GM21529 (cell line): ENCODE measurements at regions not wholly inside any gene's neighbourhood (a gene's known extent, or its start where the extent isn't known, plus 50 kb on each side); places are given as distances from the start of the nearest gene placed in this dataset.
A peak's percentile ranks its signal among the peaks of the same experiment; 100 is the strongest.
"Not testable (repeated sequence)": the region's sequence is repeated elsewhere in the genome, so short reads cannot be mapped to it uniquely, and the experiment has no call there.

Experiments used
- ATAC-seq: cut with Tn5 transposase; IDR thresholded peaks from one replicate; pipeline ENCODE4 v1.9.1; 2021; ENCODE audit not compliant: unreplicated experiment

DNA sequence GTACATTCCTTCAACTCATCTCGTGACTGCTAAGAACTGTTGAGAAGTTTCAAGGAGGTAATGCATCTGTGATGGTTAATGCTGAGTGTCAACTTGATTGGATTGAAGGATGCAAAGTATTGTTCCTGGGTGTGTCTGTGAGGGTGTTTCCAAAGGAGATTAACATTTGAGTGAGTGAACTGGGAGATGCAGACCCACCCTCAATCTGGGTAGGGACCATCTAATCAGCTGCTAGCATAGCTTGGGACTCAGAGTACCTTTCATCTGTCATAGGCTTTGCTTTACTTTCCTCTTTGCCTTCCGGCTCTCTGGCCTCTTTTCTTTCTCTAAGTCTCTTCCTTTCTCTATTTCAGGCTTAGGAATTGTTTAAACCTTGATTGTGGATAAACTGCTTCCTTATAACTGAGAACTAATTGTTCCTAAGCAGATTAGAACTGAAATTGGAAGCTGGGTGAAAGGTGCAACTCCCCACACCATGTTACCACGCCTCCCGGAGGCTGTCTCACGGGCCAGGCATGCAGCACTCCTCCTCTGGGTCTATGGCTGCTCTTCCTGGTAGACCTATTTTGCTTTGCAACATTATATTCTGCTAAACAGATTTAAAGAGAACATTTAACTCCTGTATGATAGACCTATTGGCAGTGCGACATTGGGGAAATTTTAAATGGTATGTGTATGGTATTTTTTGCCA is 298.2 kb downstream of the CCSER2 start:
- no peak for ATAC-seq

DNA sequence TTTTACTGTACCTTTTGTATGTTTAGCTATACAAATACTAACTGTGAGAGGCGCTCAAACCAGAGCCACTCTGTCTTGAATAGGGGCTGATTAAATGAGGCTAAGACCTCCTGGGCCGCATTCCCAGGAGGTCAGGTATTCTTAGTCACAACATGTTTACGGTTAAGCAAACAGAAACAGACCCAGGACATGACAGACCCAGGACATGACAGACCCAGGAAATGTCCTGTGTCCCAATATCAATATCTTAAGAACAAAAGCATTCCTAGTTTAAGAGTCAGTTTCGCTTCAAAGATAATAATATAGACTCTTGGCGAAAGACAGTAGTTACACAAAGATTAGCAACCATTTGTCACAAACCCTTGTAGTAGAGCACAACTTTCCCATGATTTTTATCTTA is 304.5 kb downstream of the CCSER2 start:
- no peak for ATAC-seq

GRCh38 chr10:84634636-84635035 is 306.2 kb downstream of the CCSER2 start:
- no peak for ATAC-seq

DNA sequence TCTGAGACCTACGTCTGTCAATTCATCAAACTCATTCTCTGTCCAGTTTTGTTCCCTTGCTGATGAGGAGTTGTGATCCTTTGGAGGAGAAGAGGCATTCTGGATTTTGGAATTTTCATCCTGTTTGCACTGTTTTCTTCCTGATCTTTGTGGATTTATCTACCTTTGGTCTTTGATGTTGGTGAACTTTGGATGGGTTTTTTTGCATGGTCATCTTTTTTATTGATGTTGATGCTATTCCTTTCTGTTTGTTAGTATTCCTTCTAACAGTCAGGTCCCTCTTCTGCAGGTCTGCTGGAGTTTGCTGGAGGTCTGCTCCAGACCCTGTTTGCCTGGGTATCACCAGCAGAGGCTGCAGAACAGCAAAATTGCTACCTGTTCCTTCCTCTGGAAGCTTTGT is 322.2 kb downstream of the CCSER2 start:
- ATAC-seq, result not testable (repeated sequence)

GRCh38 chr10:84654671-84655070 is 326.3 kb downstream of the CCSER2 start:
- peak; percentile 86 for ATAC-seq

GRCh38 chr10:84659027-84659426 is 330.6 kb downstream of the CCSER2 start:
- ATAC-seq, result no peak

GRCh38 chr10:84659497-84660439 is 331.4 kb downstream of the CCSER2 start:
- no peak for ATAC-seq

DNA sequence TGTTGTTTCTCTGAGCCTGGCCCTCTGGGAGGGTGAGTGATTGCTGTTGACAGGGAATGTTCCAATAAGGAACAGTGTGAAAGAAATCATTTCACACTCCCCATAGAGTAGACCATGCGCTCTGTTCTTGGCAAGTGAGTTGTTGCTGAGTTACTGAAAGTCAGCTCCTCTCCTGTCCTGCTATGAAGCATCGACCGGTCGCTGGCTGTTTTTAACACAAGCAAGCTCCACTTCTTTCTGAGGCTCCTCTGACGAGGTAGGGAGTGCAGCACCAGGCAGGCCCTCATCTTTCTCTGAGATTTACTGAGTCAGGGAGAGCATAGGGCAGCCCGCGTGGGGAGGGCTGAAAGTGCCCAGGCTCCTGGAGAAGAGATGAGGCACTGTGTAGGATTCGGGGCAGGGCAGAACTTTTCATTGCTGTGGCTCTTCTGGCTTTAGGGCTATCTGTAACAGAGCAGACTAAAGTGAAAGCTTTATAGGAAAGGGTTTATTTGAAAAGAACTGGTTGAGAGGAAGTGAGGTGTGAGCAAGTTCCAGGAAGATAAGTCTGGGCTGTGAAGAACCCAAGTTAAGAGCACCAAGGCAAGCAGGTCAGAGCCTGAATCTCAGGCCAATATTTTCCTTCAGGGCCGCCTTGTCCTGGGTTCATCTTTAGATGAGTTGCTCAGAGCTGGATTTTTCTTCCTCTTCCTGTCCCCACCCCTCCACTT is 332.2 kb downstream of the CCSER2 start:
- ATAC-seq, result no peak

- no peak for ATAC-seq
These were observed 336.8 kb downstream of the CCSER2 start for GRCh38 chr10:84665211-84665610.

DNA sequence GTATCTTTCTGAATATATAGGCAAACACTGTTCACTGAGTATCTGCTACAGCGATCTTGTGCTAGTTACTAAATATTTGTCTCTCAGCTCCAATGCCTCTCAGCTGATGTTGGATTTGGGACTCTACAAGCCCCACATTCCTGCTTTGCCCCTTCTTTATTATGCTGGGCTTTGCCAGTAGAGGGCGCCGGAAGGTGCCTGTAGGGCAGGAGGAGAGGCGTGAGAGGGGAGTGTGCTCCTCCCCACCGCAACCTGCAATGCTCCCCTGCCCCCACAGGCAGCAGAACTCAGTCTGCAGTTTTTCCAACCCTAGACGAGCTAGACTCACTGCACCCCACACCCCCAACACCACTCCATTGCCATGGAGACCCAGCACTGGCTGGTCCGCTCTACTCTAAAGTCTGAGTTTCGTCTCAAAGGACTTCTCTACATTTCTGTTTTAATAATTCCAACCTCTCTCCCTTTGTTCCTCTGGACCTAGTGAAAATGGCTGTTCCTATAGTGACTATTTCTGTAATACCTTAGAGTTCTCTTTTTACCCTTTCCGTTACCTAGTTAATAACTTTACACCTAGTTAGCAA is 337.6 kb downstream of the CCSER2 start:
- ATAC-seq, result peak; percentile 76

DNA sequence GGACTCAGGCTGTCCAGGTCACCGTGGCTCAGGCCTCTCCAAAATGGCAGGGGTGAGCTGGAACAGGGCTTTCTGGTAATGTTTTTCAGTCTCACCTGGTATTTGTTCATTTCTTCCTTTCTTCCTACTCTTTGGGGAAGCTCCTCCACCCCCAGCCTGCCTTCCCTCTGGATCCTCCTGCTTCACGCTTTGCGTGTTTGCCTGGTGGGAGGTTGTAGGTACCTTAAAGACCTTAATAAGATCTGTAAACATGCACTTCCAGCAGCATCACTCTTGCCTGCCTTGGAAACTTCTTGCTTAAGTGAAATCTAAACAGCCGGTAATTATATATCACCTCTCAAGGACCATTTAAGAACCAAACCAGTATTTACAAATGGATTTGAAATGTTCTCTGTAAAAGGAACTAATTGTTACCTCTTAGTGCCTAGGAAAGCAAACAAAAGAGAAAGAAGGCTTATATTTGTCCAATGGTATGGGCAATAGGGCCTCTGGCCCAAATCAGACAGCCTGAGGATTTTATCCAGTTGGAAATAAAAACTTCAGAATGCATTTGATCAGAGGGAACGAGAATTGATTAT is 339.9 kb downstream of the CCSER2 start:
- ATAC-seq, result no peak

- ATAC-seq, result no peak
These were observed 346.7 kb downstream of the CCSER2 start for GRCh38 chr10:84675060-84675459.

GRCh38 chr10:84676536-84676935 is 348.1 kb downstream of the CCSER2 start:
- ATAC-seq, result no peak

GRCh38 chr10:84681781-84682180 is 353.4 kb downstream of the CCSER2 start:
- ATAC-seq, result no peak

DNA sequence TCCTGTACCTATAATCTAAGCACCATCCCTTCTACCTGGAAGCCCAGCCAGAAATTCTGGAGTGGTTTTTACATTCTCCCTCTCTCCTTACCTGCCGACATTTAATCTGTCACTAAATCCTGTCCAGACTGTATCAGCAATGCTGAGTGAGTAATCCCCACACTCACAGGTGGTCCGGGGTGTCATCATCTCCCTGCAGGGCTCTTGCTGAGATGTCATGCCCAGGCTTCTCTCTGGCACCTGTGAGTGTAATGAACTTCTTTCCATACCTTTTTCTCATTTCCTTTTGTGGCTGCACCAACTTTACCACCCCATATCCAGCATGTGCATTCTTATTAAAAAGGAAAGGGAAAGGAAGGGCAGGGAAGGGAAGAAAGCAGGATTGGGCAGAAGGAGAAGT is 355.2 kb downstream of the CCSER2 start:
- ATAC-seq, result no peak

DNA sequence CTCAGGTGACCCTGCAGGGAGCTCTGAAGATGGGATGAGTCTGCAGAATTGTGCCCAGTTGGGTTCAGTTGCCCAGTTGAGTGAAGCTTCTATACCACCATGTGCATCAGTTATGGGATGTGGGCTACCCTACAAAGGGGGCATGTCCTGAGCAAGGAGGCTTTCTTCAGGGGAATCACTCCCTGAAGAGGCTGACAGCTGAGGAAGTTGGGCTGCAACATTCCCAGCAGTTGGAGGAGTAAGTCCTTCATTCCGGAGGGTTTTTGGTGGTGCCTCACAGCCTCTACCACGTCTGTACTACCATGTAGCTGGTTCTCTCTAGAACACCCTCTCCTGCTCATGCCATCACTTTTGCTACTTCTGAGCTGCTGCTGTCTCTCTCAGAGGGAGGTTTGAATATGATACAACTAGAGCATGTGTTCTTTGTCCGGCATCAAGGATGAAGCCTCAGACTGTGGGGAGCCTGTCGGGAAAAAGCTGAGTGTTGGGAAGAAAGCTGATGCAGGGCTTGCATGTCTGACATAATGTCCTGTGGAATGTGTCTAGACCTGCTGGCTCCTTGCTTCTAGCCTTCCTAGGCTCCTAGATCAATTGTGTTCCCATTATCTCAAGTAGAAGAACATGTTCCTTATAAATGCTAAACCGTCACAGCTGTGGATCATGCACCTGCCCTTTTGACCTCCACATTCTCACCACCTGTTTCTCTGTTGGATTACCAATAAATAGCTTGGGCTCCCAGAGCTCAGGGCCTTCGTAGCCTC is 355.8 kb downstream of the CCSER2 start:
- no peak for ATAC-seq

DNA sequence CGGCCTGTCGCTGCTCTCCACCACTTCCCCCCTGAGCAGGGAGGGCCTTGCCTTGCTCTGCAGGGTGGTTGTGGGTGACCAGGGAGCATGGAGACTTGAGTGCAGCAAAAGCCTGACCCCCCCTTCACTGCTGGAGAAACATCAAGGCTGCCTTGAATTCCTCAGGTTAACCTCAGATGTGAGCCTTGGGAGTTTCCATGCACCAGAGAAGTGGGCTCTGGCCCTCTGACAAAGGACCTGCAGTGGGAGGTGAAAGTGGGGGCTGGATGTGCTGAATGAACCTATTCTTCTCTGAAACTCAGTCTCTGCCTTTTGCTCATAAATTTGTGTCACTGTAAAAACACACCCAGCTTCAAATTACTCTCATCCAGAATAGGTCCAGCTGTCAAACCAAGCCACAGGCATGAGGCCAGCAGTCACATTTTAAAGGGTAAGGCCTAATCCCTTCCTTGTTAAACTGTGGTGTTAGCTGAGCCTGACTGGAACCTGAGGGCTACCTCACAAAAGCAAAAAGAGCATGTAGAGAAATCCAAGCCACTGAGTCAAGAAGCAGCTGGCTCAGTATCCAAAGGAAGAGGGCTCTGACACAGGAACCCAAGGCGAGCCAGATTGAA is 356.8 kb downstream of the CCSER2 start:
- no peak for ATAC-seq

GRCh38 chr10:84693006-84693405 is 364.6 kb downstream of the CCSER2 start:
- no peak for ATAC-seq

DNA sequence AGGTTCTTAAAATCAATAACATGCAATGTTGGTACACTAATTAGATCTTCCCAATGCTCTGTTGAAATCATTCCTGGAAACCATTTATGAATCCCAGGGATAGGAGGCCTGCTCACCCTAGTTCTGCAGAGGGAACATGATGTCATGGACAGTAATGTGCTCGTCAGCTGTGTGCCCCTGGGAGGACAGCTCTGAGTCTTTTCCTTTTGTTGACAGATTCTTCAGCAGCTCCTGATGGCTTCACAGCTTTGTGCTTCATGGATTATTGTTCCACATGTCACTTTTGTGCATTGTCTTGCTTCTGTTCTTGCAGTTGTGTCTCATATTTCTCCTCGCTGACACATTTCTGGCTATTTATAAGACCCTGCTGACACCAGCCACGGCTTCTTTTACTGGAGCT is 367.5 kb downstream of the CCSER2 start:
- no peak for ATAC-seq

DNA sequence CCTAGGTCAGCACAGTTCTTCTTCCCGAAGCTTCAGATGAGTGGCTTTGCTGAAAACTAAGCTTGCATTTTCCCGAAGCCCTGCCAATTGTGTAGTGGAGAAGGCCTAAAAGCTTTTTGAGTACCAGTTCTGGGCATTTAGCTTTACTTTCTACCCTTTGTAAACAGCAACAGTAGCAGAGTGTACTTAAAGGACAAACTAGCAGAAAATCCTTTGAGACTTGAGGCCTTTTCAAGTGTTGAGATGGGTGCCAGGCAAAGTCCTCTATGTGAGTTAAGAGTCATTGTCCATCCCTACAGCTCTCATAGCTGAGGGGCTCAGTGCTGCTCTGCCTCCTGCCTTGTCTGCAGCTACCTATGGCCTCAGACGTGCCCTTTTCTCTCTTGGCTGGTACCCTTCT is 368.2 kb downstream of the CCSER2 start:
- ATAC-seq, result no peak
